Esophagus squamous epithelium (tissue), 4 donors: ENCODE measurements at regions not wholly inside any gene's neighbourhood (a gene's known extent, or its start where the extent isn't known, plus 50 kb on each side); places are given as distances from the start of the nearest gene placed in this dataset.

Experiments
- POLR2A ChIP-seq, 4 donors: fragments of 450-650 bp; IDR thresholded peaks; one replicate each; pipeline ENCODE4 v1.6.1; 2017; ENCODE audit warnings: antibody characterized with exemption in 4 of 4, mild to moderate bottlenecking in 4 of 4, moderate library complexity in 3 of 4
- TF ChIP-seq, protein P1 (sequence below), 6 experiments: fragments of 450-650 bp in 4 of 6; fragments of 200-600 bp in 2 of 6; sonication (generic) in 2 of 6; IDR thresholded peaks; one replicate each; pipeline ENCODE4 v1.5.1; 2016 to 2019; ENCODE audit warnings: antibody characterized with exemption in 6 of 6, mild to moderate bottlenecking in 4 of 6, moderate library complexity in 4 of 6

DNA sequence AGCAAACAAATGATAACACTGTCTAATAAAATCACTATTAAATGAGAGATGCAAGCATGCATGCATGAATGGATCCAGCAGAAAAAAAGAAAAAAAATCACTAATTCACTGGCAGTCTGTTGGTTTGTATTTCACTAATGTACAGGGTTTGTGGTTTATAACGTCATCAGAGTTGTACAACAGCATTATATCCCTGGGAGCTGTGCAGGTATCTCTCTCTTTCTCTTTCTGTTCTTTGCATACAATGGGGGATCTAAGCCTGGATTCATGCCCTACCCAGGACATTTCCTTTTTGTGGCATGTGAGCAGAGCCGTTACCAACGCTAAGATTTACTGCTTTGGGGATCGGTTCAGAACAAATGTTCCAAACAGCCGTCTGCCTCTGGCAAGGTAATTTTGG lies 229.5 kb downstream of the SOX2 start:
- TF ChIP-seq, protein P1, sequence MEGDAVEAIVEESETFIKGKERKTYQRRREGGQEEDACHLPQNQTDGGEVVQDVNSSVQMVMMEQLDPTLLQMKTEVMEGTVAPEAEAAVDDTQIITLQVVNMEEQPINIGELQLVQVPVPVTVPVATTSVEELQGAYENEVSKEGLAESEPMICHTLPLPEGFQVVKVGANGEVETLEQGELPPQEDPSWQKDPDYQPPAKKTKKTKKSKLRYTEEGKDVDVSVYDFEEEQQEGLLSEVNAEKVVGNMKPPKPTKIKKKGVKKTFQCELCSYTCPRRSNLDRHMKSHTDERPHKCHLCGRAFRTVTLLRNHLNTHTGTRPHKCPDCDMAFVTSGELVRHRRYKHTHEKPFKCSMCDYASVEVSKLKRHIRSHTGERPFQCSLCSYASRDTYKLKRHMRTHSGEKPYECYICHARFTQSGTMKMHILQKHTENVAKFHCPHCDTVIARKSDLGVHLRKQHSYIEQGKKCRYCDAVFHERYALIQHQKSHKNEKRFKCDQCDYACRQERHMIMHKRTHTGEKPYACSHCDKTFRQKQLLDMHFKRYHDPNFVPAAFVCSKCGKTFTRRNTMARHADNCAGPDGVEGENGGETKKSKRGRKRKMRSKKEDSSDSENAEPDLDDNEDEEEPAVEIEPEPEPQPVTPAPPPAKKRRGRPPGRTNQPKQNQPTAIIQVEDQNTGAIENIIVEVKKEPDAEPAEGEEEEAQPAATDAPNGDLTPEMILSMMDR (IDR thresholded peaks at IDR 0.05), result no peak
- TF ChIP-seq POLR2A (IDR thresholded peaks at IDR 0.05), result no peak
